SK-N-SH (cell line): ENCODE measurements at regions not wholly inside any gene's neighbourhood (a gene's known extent, or its start where the extent isn't known, plus 50 kb on each side); places are given as distances from the start of the nearest gene placed in this dataset.

Source experiments
- CTCF ChIA-PET: fragments of 300-600, 350-600 bp; formaldehyde crosslinking; extraction: SDS; loops from one replicate; lab custom pipeline; 2021; lab: Yijun Ruan, JAX
- POLR2A ChIA-PET: fragments of 350-600 bp; sonication (Branson Sonifier 250); formaldehyde crosslinking; extraction: SDS; loops from one replicate; lab custom pipeline; 2020; ENCODE audit warnings: antibody characterized with exemption, inconsistent platforms; lab: Yijun Ruan, JAX
- DNase-seq: peaks from one replicate; pipeline ENCODE4 v3.0.0; 2012
- H2AFZ ChIP-seq: fragments of 200-600 bp; sonication (generic); 2 replicates; pipeline ENCODE4 v1.8.1; 2016; ENCODE audit warnings: antibody characterized with exemption, mild to moderate bottlenecking, low read depth
- H3F3A ChIP-seq: fragments of 200-600 bp; sonication (generic); replicated peaks from 2 replicates; pipeline ENCODE3; 2016; ENCODE audit warnings: antibody characterized with exemption, mild to moderate bottlenecking; ENCODE audit not compliant: insufficient read depth
- H3K27ac ChIP-seq, 2 experiments: fragments of 200-500 bp in 1 of 2; fragments of 200-600 bp in 1 of 2; sonication (Bioruptor generic) in 1 of 2; sonication (generic), shearing (Covaris generic) in 1 of 2; 2 replicates each; pipeline versions ENCODE4 v1.5.1 to v1.6.1; 2014 to 2016; ENCODE audit warnings: low read depth in 2 of 2, inconsistent platforms in 1 of 2, low read length in 1 of 2, mild to moderate bottlenecking in 1 of 2, mixed read lengths in 1 of 2
- H3K27me3 ChIP-seq: fragments of 200-600 bp; sonication (generic), shearing (Covaris generic); 2 replicates; pipeline ENCODE4 v1.6.1; 2016; ENCODE audit warnings: mixed run types; ENCODE audit not compliant: insufficient read depth
- H3K36me3 ChIP-seq, 2 experiments: fragments of 200-500 bp in 1 of 2; fragments of 200-600 bp in 1 of 2; sonication (Bioruptor generic) in 1 of 2; sonication (generic) in 1 of 2; replicated peaks in 1 of 2; 2 replicates each; pipeline versions ENCODE3 to v1.5.1; 2014 to 2016; ENCODE audit warnings: low read length in 1 of 2, mild to moderate bottlenecking in 1 of 2; ENCODE audit not compliant: insufficient read depth in 2 of 2, control insufficient read depth in 1 of 2
- H3K4me1 ChIP-seq, 2 experiments: fragments of 200-500 bp in 1 of 2; fragments of 200-600 bp in 1 of 2; sonication (Bioruptor generic) in 1 of 2; sonication (generic), shearing (Covaris generic) in 1 of 2; 2 replicates each; pipeline versions ENCODE4 v1.5.1 to v1.6.1; 2014 to 2016; ENCODE audit warnings: low read depth in 1 of 2, low read length in 1 of 2, mixed run types in 1 of 2; ENCODE audit not compliant: insufficient read depth in 2 of 2, control insufficient read depth in 1 of 2
- H3K4me2 ChIP-seq: fragments of 200-600 bp; sonication (generic), shearing (Covaris generic); 2 replicates; pipeline ENCODE4 v1.6.1; 2017; ENCODE audit warnings: mixed run types
- H3K4me3 ChIP-seq, 2 experiments: fragments of 200-500 bp in 1 of 2; fragments of 200-600 bp in 1 of 2; sonication (Bioruptor generic) in 1 of 2; sonication (generic), shearing (Covaris generic) in 1 of 2; 2 replicates each; pipeline versions ENCODE4 v1.5.1 to v1.8.1; 2014 to 2016; ENCODE audit warnings: low read depth in 2 of 2, inconsistent platforms in 1 of 2, low read length in 1 of 2, mild to moderate bottlenecking in 1 of 2, mixed read lengths in 1 of 2, moderate library complexity in 1 of 2
- H3K79me2 ChIP-seq: fragments of 200-600 bp; sonication (generic); 2 replicates; pipeline ENCODE4 v1.8.1; 2017; ENCODE audit warnings: mild to moderate bottlenecking; ENCODE audit not compliant: insufficient read depth
- H3K9ac ChIP-seq: fragments of 200-600 bp; sonication (generic); 2 replicates; pipeline ENCODE4 v1.6.1; 2017; ENCODE audit warnings: mixed run types
- H3K9me2 ChIP-seq: fragments of 200-600 bp; sonication (generic); 2 replicates; pipeline ENCODE4 v1.6.1; 2017; ENCODE audit warnings: mixed run types
- H3K9me3 ChIP-seq: fragments of 200-600 bp; sonication (generic); 2 replicates; pipeline ENCODE4 v1.6.1; 2017; ENCODE audit warnings: mixed run types, mild to moderate bottlenecking, moderate library complexity
- H4K20me1 ChIP-seq: fragments of 200-600 bp; sonication (generic); 2 replicates; pipeline ENCODE4 v1.6.1; 2017; ENCODE audit warnings: mild to moderate bottlenecking, mixed run types; ENCODE audit not compliant: insufficient read depth
- CHD2 ChIP-seq: fragments of 150-350 bp; IDR thresholded peaks from 2 replicates; pipeline ENCODE4 v1.6.1; 2018; ENCODE audit warnings: low read length; ENCODE audit not compliant: partially characterized antibody
- ELF1 ChIP-seq: IDR thresholded peaks from 2 replicates; pipeline ENCODE4 v1.4.0; 2012
- EZH2phosphoT487 ChIP-seq: fragments of 200-600 bp; sonication (generic); IDR thresholded peaks from 2 replicates; pipeline ENCODE4 v1.6.1; 2017; ENCODE audit warnings: low read depth, mixed run types, mild to moderate bottlenecking, antibody characterized with exemption, moderate library complexity, borderline replicate concordance
- FOXJ3 ChIP-seq: sonication (generic); formaldehyde crosslinking; IDR thresholded peaks from 2 replicates; pipeline ENCODE4 v1.5.1; 2020; ENCODE audit warnings: mild to moderate bottlenecking, missing genetic modification reagents
- GABPA ChIP-seq: IDR thresholded peaks from 2 replicates; pipeline ENCODE4 v1.4.0; 2012; ENCODE audit warnings: low read depth, mild to moderate bottlenecking
- GATA2 ChIP-seq: sonication (generic); formaldehyde crosslinking; IDR thresholded peaks from 2 replicates; pipeline ENCODE4 v1.5.0; 2020; ENCODE audit warnings: mild to moderate bottlenecking, missing genetic modification reagents
- JUND ChIP-seq: IDR thresholded peaks from 2 replicates; pipeline ENCODE4 v1.4.0; 2012
- NFIC ChIP-seq: IDR thresholded peaks from 2 replicates; pipeline ENCODE4 v1.4.0; 2012; ENCODE audit warnings: borderline replicate concordance
- NRF1 ChIP-seq: IDR thresholded peaks from 2 replicates; pipeline ENCODE4 v1.6.1; 2012; ENCODE audit warnings: low read depth, mild to moderate bottlenecking, low read length
- POLR2AphosphoS5 ChIP-seq: IDR thresholded peaks from 2 replicates; pipeline ENCODE4 v1.6.1; 2012; ENCODE audit warnings: low read depth, low read length
- RAD21 ChIP-seq: IDR thresholded peaks from 2 replicates; pipeline ENCODE4 v1.6.1; 2012; ENCODE audit warnings: mild to moderate bottlenecking, low read length
- RCOR1 ChIP-seq: fragments of 150-350 bp; IDR thresholded peaks from 2 replicates; pipeline ENCODE4 v1.6.1; 2017; ENCODE audit warnings: antibody characterized with exemption, low read length
- RXRA ChIP-seq: IDR thresholded peaks from 2 replicates; pipeline ENCODE4 v1.4.0; 2012; ENCODE audit warnings: low read depth, mild to moderate bottlenecking, borderline replicate concordance
- SIN3A ChIP-seq: IDR thresholded peaks from 2 replicates; pipeline ENCODE4 v1.6.1; 2012; ENCODE audit warnings: low read depth, mild to moderate bottlenecking, low read length, moderate library complexity, borderline replicate concordance
- SMC3 ChIP-seq: IDR thresholded peaks from 2 replicates; pipeline ENCODE4 v1.6.1; 2012; ENCODE audit warnings: low read depth, low read length, improper control_type of control experiment
- TAF1 ChIP-seq: IDR thresholded peaks from 2 replicates; pipeline ENCODE4 v1.6.1; 2012; ENCODE audit warnings: low read depth, mild to moderate bottlenecking, low read length, moderate library complexity, borderline replicate concordance
- TCF12 ChIP-seq: IDR thresholded peaks from 2 replicates; pipeline ENCODE4 v1.4.0; 2012
- TEAD4 ChIP-seq: IDR thresholded peaks from 2 replicates; pipeline ENCODE4 v1.4.0; 2012; ENCODE audit warnings: mild to moderate bottlenecking, borderline replicate concordance; ENCODE audit not compliant: insufficient read depth
- YY1 ChIP-seq: IDR thresholded peaks from 2 replicates; pipeline ENCODE4 v1.4.0; 2012; ENCODE audit warnings: low read depth, mild to moderate bottlenecking
- whole genome bisulfite sequencing: methylation state at CpG from one replicate; pipeline ENCODE4 v1.1.6; 2017; ENCODE audit warnings: low lambda C conversion rate; 5-methylcytosine and 5-hydroxymethylcytosine counted together
- TF ChIP-seq, protein P1 (sequence below): fragments of 200-600 bp; sonication (generic); IDR thresholded peaks from 2 replicates; pipeline ENCODE4 v1.6.1; 2017; ENCODE audit warnings: antibody characterized with exemption, mild to moderate bottlenecking, moderate library complexity
- TF ChIP-seq, protein P2 (sequence below): IDR thresholded peaks from 2 replicates; pipeline ENCODE4 v1.4.0; 2012; ENCODE audit warnings: low read depth
- TF ChIP-seq, protein P3 (sequence below): IDR thresholded peaks from 2 replicates; pipeline ENCODE4 v1.4.0; 2012; ENCODE audit warnings: low read depth, borderline replicate concordance
- TF ChIP-seq, protein P4 (sequence below): fragments of 150-350 bp; IDR thresholded peaks from 2 replicates; pipeline ENCODE4 v1.6.1; 2016; ENCODE audit warnings: mild to moderate bottlenecking, low read depth, low read length

DNA sequence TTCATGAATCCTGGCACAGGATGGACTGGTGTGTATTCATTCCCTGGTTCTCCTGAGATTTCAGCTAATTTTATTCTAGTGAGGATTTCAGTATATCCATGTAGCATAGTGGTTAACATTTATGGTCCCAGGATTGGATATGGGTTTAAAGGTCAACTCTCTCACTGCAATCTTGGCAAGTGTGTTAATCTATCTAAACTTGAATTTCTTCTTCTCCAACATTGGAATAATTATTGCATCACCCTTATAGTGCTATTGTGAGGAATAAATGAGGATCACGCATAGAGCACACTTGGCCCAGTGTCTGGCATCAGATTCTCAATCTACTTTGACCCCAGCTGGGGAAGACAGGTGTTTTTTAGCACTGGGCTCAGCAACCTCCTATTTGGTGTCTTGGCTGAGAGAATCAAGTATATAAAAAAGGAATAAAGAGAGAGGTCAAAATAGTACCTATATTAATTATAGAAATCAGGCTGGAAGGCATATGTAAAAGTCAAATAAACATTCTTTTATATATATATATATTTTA lies 531.2 kb upstream of the ATP2B1 start:
- no peak overlapping the region for H3K4me3 ChIP-seq
- no peak for TF ChIP-seq JUND
- no peak for TF ChIP-seq YY1
- TF ChIP-seq, protein P1, sequence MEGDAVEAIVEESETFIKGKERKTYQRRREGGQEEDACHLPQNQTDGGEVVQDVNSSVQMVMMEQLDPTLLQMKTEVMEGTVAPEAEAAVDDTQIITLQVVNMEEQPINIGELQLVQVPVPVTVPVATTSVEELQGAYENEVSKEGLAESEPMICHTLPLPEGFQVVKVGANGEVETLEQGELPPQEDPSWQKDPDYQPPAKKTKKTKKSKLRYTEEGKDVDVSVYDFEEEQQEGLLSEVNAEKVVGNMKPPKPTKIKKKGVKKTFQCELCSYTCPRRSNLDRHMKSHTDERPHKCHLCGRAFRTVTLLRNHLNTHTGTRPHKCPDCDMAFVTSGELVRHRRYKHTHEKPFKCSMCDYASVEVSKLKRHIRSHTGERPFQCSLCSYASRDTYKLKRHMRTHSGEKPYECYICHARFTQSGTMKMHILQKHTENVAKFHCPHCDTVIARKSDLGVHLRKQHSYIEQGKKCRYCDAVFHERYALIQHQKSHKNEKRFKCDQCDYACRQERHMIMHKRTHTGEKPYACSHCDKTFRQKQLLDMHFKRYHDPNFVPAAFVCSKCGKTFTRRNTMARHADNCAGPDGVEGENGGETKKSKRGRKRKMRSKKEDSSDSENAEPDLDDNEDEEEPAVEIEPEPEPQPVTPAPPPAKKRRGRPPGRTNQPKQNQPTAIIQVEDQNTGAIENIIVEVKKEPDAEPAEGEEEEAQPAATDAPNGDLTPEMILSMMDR, result no peak
- TF ChIP-seq EZH2phosphoT487, result no peak
- TF ChIP-seq TEAD4, result no peak
- TF ChIP-seq, protein P2, sequence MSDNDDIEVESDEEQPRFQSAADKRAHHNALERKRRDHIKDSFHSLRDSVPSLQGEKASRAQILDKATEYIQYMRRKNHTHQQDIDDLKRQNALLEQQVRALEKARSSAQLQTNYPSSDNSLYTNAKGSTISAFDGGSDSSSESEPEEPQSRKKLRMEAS, result no peak
- no peak for TF ChIP-seq SMC3
- TF ChIP-seq TAF1, result no peak
- TF ChIP-seq, protein P3, sequence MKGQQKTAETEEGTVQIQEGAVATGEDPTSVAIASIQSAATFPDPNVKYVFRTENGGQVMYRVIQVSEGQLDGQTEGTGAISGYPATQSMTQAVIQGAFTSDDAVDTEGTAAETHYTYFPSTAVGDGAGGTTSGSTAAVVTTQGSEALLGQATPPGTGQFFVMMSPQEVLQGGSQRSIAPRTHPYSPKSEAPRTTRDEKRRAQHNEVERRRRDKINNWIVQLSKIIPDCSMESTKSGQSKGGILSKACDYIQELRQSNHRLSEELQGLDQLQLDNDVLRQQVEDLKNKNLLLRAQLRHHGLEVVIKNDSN, result no peak
- TF ChIP-seq ELF1, result no peak
- no peak for TF ChIP-seq SIN3A
- TF ChIP-seq TCF12, result no peak
- no peak for TF ChIP-seq CHD2
- H3K4me2 ChIP-seq, result no peak overlapping the region
- H3F3A ChIP-seq, result no peaks in the 10 kb centered on the region
- H3K79me2 ChIP-seq, result no peaks in the 10 kb centered on the region
- no peaks in the 10 kb centered on the region for H3K27me3 ChIP-seq
- no peak for DNase-seq
- H3K36me3 ChIP-seq, result no peaks in the 10 kb centered on the region
- H4K20me1 ChIP-seq, result no peaks in the 10 kb centered on the region
- H2AFZ ChIP-seq, result no peak overlapping the region
- no peaks in the 10 kb centered on the region for H3K9me2 ChIP-seq
- ChIA-PET CTCF (no interaction called here), POLR2A (no interaction called here)
- H3K4me1 ChIP-seq, result no peaks in the 10 kb centered on the region
- no peak overlapping the region for H3K9ac ChIP-seq
- H3K9me3 ChIP-seq, result no peaks in the 10 kb centered on the region
- WGBS, result 33% methylated on average over 1 of the region's 1 CpG
- H3K27ac ChIP-seq, result no peak overlapping the region

GRCh38 chr12:90238663-90239271 lies 530.1 kb upstream of the ATP2B1 start:
- Histone ChIP-seq H3F3A (no peaks in the 10 kb centered on the region), H3K4me2 (no peak overlapping the region), H3K4me1 (no peaks in the 10 kb centered on the region), H3K27me3 (no peaks in the 10 kb centered on the region), H3K36me3 (no peaks in the 10 kb centered on the region), H3K79me2 (no peaks in the 10 kb centered on the region), H2AFZ (no peak overlapping the region), H3K9me2 (no peaks in the 10 kb centered on the region), H3K4me3 (no peak overlapping the region), H3K9ac (no peak overlapping the region), H3K9me3 (no peaks in the 10 kb centered on the region), H3K27ac (no peak overlapping the region), H4K20me1 (no peaks in the 10 kb centered on the region)
- DNase-seq, result no peak
- 31% methylated on average over 2 of the region's 2 CpGs for WGBS
- TF ChIP-seq POLR2AphosphoS5 (no peak), GABPA (no peak), RCOR1 (no peak), FOXJ3 (no peak), GATA2 (CRISPR knock-in tag) (no peak), SIN3A (no peak), NRF1 (no peak), RAD21 (no peak), NFIC (no peak), TAF1 (no peak), RXRA (no peak)
- TF ChIP-seq, protein P4, sequence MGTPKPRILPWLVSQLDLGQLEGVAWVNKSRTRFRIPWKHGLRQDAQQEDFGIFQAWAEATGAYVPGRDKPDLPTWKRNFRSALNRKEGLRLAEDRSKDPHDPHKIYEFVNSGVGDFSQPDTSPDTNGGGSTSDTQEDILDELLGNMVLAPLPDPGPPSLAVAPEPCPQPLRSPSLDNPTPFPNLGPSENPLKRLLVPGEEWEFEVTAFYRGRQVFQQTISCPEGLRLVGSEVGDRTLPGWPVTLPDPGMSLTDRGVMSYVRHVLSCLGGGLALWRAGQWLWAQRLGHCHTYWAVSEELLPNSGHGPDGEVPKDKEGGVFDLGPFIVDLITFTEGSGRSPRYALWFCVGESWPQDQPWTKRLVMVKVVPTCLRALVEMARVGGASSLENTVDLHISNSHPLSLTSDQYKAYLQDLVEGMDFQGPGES, result no peak
- ChIA-PET POLR2A (no interaction called here), CTCF (no interaction called here)
